Fibroblast of villous mesenchyme (primary cell): ENCODE measurements at regions not wholly inside any gene's neighbourhood (a gene's known extent, or its start where the extent isn't known, plus 50 kb on each side); places are given as distances from the start of the nearest gene placed in this dataset.
"Not testable (repeated sequence)": the region's sequence is repeated elsewhere in the genome, so short reads cannot be mapped to it uniquely, and the experiment has no call there.

Source experiments
- DNase-seq: peaks from one replicate; pipeline ENCODE4 v3.0.0-alpha.2; 2010; ENCODE audit warnings: low read depth
- H3K4me3 ChIP-seq: 2 replicates; pipeline ENCODE4 v1.5.1; 2011; ENCODE audit warnings: low read depth, mild to moderate bottlenecking, low read length
- CTCF ChIP-seq: IDR thresholded peaks from 2 replicates; pipeline ENCODE4 v1.5.1; 2012; ENCODE audit warnings: low read depth, mild to moderate bottlenecking, low read length; ENCODE audit not compliant: insufficient read depth

GRCh38 chr1:103283371-103283770 is 175.0 kb upstream of the COL11A1 start:
- TF ChIP-seq CTCF = no peak
- no peak overlapping the region for H3K4me3 ChIP-seq
- no peak for DNase-seq

GRCh38 chr1:103275725-103276124 is 167.4 kb upstream of the COL11A1 start:
- peak; percentile 38 for DNase-seq
- TF ChIP-seq CTCF = no peak
- no peak overlapping the region for H3K4me3 ChIP-seq

- TF ChIP-seq CTCF = no peak
- H3K4me3 ChIP-seq = no peak overlapping the region
- DNase-seq = peak; percentile 36
Observed at GRCh38 chr1:103274886-103275285, 166.6 kb upstream of the COL11A1 start.

- DNase-seq = no peak
- H3K4me3 ChIP-seq = no peak overlapping the region
- TF ChIP-seq CTCF = no peak
Observed at GRCh38 chr1:103273106-103273505, 164.8 kb upstream of the COL11A1 start.

- H3K4me3 ChIP-seq = not testable (repeated sequence)
- peak; percentile 8 for DNase-seq
Observed at GRCh38 chr1:103271471-103271870, 163.1 kb upstream of the COL11A1 start.

GRCh38 chr1:103267893-103268292 is 159.6 kb upstream of the COL11A1 start:
- no peak overlapping the region for H3K4me3 ChIP-seq
- DNase-seq = no peak
- peak; percentile 22 for TF ChIP-seq CTCF

- no peak for DNase-seq
- H3K4me3 ChIP-seq = no peak overlapping the region
- TF ChIP-seq CTCF = no peak
Observed at GRCh38 chr1:103267266-103267665, 158.9 kb upstream of the COL11A1 start.

- no peak for TF ChIP-seq CTCF
- H3K4me3 ChIP-seq = no peak overlapping the region
- DNase-seq = peak; percentile 17
Observed at GRCh38 chr1:103266036-103266435, 157.7 kb upstream of the COL11A1 start.
